Right lobe of liver (tissue), 4 donors: ENCODE measurements at regions not wholly inside any gene's neighbourhood (a gene's known extent, or its start where the extent isn't known, plus 50 kb on each side); places are given as distances from the start of the nearest gene placed in this dataset.

Source experiments
- CTCF ChIP-seq, 4 donors: fragments of 200-600 bp in 3 of 4; fragments of 450-650 bp in 1 of 4; IDR thresholded peaks; one replicate each; pipeline versions ENCODE4 v1.5.1 to v1.8.0; 2016 to 2022; ENCODE audit warnings: antibody characterized with exemption in 4 of 4, mild to moderate bottlenecking in 2 of 4
- POLR2A ChIP-seq: fragments of 450-650 bp; IDR thresholded peaks from one replicate; pipeline ENCODE4 v1.6.1; 2017; ENCODE audit warnings: antibody characterized with exemption, mild to moderate bottlenecking
- donor health status: DM: no; HTN: no; CAD: no.
- donor health status: DM: no; HTN: no; CAD: no.
- donor health status: DM: no; HTN: yes; CAD: no.

GRCh38 chr13:23955064-23955463, 57.8 kb upstream of the C1QTNF9B start:
- no peak for TF ChIP-seq CTCF (IDR thresholded peaks at IDR 0.05)
- no peak for TF ChIP-seq POLR2A
